SK-N-DZ (cell line): ENCODE measurements at regions not wholly inside any gene's neighbourhood (a gene's known extent, or its start where the extent isn't known, plus 50 kb on each side); places are given as distances from the start of the nearest gene placed in this dataset.

Experiments
- DNase-seq: peaks from one replicate; pipeline ENCODE4 v3.0.0-alpha.2; 2015; ENCODE audit warnings: low spot score

DNA sequence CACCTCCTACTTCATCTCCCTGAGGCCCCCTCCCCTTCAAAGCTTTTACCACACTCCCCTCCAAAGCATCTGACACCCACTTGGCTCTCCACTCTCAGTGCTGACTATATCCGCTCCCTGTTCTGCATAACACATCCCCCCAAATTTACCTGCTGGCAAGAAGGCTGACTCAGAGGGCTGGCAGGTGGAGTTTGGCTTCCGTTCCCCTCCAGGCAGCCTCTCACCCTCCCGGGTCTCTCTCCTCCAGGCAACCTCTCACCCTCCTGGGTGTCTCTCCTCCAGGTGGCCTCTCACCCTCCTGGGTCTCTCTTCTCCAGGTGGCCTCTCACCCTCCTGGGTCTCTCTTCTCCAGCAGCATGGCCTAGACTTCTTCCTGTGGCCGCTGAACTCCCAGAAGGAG lies 562.1 kb downstream of the NPHP4 start:
- no peak for DNase-seq

DNA sequence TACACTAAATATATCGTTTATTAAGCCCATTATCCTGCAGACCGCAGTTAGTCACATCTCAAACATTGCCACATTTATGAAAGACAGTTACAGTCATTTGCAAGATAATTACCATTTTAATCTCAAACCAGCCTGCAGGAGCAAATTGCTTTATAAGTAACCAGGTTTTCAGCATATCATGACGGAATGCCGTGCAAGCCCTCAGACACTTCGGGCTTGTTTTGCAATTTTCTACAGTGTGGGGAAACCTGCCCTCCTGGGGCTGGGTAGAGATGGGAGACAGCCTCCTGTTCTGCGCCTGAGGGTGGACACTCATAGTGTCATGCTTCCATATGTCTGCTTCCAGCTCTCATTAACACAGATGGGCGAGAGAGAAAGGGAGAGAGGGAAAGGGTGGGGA lies 563.9 kb downstream of the NPHP4 start:
- DNase-seq, result no peak

DNA sequence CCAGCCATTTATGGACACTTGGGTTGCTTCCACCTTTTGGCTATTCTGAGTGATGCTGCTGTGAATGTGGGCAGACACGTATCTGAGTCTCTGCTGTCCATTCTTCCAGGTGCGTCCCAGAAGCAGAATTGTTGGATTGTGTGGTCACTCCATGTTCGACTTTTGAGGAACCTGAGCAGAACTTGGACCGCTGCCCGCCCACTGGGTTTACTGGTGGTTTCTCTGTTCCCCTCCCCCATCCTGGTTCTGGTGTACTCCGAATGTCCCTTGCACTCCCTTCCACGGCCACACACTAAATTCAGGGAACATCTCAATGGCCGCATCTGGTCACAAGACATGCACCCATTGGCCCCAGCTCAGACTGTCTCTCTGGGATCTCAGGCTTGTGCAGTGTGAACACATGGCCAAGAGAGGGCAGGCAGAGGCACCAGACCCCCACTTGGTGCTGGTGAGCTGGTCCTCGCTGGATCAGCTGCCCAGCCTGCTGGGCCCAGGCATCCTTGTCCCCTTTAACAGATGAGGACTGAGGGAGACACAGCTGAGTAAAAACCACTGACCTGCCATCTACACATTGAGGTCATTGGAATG lies 565.1 kb downstream of the NPHP4 start:
- no peak for DNase-seq

DNA sequence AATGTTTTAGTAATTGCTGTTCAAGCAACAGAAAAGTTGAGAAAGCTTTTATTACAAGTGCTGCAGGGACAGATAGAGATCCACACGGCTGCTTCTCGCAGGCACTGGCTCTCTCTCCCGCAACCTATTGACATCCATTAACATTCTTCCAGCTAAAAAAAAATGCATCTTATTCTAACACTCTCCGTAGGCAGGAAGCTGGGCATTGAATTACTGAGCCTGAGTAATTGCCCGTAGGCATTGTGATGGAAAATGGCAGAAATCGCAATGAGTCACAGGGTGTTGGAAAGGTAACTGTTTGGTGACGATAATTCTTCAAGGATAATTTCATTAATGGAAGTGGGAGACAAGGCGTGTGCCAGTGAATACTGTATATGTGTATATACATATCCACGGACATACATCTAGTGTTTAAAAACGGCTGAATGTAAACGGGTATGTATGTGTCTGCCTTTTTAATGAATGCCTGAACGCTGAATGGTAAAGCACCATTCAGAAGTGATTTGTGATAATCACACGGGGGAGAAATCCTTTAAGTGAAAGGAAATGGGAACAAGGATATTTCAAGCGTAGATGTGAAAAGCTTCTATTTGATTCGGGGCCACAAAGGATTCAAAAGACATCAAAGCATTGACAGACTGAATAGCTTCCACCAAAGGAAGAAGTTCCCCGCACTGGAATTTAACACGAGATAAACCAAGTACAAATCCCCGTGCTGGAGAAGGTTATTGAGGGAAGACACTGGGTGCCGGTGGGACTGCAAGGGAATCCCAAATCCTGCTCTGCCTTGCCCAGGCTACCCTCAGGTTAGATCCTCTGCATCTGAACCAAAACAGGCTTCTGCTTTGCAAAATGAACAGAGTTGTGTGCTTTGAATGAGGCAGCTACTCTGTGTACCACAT lies 567.2 kb downstream of the NPHP4 start:
- DNase-seq, result no peak

DNA sequence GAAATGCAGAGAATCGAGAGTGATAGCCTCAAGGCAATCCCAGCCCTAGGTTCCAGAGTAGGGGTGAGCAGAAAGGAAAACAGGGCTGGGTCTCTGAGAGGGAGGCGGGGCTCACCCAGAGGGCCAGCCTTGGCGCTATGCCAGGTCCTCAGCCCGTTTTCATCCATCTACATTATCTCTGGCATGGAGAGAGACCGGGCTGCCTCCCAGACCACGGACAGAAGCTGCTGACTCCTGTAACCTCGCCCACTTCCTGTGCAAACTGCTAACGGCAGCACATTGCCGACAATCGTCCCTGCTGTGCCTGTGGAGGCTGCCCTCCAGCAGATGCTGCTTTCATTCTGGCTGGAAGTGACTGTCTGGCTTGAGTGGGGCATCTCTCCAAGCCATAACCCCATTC lies 569.1 kb downstream of the NPHP4 start:
- peak; percentile 51 for DNase-seq

DNA sequence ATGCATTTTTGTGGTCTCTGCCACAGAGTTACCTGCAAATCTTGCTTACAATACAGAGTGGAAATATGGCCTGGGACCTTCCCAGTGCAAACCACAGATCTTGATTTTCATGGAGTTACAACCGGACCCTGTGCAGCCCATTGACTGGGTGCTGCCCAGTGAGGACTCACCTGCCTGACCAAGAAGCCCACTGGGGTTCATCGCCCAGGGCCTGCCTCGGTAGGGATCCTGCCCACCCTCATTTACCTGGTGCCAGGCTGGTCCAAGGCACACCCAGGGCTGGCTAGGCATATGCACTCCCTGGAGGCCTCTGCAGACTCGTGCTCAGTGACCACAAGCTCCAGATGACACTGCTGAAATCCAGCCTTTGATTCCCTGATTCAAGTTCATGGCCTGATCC lies 572.7 kb downstream of the NPHP4 start:
- no peak for DNase-seq

DNA sequence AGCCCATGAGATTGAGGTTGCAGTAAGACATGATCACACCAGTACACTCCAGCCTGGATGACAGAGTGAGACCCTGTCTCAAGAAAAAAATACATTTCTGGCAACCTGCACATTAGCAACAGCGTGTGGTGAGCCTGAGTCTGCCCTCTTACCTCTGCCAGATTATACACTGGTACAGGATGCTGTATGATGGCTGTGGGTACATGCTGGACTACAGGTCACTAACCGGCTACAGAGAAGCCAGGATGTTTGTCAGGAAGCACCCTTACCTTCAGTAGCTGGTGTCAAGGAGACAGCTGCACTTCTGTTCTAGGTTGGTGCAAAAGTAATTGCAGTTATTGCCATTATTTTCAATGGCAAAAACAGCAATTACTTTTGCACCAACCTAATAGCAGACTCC lies 575.7 kb downstream of the NPHP4 start:
- no peak for DNase-seq

DNA sequence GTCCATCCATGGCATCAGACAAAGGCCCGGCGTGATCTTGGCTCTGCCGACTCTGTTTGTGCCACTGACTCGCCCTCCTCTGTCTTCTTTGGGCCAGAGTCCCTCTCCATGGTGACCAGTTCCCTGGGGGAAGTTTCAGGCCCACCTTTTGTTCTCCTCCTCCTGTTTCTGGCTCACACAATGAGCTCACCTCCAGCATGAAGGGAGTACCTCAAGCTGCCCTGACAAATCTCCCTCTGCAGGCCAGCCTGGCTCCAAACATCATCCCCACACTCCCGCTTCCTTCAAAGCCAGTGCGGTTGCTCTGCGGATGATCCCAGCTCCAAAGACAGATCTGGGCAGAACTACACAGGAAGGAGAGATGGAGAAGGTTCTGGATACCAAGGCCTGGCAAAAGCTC lies 576.6 kb downstream of the NPHP4 start:
- no peak for DNase-seq

DNA sequence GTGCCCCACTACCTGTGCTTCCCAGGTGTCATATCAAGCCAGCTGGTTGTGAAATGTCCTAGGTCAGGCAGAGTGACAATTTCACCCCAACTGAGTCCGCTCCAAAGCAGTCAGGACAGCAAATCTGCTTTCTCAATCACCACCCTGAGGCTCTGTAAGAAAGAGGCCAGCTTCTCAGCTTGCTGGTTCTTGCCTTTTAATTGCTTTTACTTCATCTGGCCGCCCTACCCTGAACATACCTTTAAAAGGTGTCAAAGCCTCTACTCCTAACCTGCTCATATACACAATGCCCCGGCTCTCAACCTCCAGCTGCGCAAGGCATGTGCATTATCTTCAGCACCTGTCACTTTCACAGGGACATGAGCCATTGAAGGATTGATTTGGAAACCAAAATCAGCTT lies 581.6 kb downstream of the NPHP4 start:
- no peak for DNase-seq

DNA sequence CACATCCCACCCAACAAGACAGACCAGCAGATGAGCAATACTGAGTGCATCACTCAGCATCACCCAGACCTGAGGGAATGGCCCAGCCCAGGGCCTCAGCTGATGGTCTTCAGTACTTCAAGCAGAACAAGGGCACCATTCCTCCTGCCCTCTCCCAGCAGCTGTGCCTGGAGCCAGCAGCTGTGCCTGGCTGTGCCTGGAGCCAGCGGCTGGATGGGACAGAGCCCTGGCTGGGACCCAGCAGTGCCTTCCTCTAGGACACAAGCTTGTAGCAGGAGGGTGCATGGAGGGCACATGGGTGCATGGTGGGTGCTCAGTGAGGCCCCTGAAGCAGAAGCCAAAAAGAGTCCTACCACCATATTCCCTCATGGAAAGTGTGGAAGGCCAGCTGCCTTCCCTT lies 583.8 kb downstream of the NPHP4 start:
- DNase-seq, result no peak

DNA sequence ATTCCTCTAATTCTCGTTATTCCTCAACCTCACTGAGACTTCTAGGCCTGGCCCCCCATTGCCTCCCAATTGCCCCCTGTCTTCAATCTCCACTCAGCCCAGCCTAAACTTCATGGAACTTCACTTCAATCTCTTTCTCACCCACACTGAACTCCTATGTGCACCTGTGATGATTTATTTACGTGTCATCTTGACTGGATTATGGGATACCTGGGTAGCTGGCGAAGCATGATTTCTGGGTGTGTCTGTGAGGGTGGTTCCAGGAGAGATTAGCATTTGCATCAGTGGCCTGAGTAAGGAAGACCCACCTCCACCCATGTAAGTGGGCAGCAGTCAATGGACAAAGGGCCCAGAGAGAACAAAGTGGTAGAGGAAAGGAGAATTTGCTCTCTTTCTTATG lies 587.0 kb downstream of the NPHP4 start:
- no peak for DNase-seq

DNA sequence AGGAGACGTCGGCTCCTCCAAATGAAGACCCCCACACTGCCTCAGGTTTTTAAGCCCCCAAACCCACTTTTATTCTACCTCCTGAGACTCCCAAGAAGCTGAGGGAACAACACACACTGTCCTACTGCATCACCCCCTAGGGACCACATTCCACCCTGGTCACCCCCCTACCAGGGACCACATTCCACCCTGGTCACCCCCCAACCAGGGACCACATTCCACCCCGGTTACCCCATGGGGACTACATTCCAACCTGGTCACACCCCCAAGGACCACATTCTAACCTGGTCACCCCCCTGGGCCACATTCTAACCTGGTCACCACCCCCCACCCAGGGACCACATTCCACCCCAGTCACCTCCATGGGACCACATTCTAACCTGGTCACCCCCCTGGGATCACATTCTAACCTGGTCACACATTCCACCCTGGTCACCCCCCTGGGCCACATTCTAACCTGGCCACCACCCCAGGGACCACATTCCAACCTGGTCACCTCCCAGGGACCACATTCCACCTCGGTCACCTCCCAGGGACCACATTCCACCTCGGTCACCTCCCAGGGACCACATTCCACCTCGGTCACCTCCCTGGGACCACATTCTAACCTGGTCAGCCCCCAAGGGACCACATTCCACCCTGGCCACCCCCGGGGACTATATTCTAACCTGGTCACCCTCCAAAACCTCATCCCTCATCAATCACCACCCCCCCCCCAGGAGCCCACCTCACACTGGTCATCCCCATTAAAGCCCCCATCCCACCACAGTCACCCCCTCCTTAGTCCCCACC lies 587.6 kb downstream of the NPHP4 start:
- no peak for DNase-seq

DNA sequence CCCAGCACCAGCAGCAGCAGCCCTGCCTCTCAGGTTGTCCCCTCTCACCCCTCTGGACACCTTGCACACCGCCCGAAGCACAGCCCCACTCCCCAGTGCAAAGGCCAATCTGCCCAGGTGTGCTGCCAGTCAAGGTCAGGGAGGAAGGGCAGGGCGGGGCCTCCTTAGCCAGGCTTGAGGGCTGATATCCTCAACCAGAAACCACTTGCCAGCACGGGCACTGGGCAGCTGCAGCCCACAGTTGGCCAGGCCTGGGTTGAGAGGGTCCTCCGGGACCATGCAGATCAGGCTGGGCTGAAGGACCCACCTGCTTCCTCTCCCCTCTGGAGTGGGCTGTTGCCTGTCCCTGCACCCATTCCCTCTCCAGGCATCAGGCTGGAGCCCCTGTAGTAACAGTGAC lies 588.3 kb downstream of the NPHP4 start:
- no peak for DNase-seq

DNA sequence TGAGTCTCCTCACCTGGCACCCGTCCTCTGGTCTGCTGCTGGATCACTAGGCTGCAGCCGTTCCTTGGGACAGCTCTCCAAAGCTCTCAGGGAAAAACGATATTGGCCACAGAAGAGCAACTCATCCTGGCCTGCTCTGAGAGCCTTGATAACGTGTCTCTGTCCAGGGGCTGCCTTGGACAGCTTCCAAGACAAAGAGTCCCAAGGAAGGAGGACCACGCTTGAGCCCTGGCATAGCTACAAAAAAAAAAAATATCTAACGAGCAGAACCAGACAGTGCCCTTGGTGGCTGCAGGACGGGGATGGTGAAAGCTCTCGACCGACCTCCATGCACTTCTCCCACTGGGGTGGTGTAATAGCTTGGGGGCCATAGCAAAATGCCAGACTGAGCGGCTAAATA lies 589.6 kb downstream of the NPHP4 start:
- no peak for DNase-seq

DNA sequence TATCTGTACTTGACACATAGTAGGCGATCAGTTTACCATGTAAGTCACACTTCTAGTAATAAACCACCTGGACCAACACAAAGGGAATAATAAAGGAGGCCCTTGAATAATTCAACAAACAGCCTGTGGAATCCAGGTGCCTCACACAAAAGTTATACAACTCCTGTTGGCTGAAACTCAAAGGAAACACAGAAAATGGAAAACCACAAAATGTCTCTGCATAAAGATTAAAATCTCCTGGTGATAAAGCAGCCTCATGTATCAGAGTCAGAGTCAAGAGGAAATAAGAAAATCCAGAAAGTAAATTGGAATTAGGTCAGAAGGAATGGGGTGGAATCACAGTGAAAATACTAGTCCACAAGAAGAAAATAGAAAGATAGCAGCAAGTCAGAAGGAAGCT lies 592.5 kb downstream of the NPHP4 start:
- no peak for DNase-seq

DNA sequence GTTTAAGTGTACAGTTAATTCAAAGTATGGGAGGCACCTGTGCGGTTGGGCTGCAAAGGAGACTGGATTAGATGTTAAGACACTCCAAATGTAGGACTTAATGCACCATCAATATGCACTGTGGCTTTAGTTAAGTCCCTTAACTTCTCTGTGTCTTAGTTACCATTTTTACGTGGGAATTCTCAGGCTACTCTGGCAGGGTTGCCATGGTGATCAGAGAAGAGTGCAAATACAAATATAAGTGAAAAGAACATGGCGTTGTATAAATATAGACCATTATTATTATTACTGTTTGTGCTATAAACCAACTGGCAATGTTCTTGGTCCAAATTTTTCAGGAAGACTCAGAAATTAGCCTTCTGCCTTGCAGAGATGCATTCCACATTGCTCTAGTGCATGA lies 595.6 kb downstream of the NPHP4 start:
- DNase-seq, result no peak

DNA sequence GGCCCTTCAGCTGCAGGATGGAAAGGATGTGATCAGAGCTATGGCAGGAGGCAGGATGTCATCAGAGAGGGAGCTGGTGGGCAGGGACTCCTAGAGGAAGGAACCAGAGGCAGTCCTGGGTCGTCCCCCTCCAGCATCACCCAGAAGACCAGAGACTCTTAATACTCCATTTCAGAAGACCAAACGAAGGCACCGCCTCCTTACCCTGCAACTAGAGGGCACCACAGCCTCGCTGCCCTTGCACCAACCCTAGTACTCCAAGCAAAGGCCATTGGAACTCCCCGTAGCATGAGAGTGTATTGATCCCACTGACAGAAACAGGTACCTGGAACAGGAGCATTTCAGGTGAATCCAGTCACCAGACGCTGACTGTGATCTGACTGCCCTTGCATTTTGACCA lies 598.1 kb downstream of the NPHP4 start:
- no peak for DNase-seq

DNA sequence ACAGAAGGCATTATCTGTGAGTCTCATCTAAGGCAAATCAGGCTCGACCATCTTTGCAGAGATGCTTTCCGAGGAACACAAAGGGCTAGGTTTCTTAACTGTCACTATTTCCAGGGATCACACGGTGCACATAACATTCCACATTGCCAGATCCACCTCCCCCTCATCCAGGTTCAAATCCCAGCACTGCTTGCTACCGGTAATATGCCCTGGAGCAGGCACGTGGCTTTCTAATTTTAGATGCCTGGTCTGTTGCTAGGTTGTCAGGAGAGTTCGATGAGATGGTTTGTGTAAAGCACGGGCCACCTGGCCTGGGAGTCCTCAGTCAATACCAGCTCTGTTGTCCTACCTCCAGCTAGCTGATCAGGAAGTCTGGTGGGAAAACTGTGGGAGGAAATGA lies 598.6 kb downstream of the NPHP4 start:
- no peak for DNase-seq

DNA sequence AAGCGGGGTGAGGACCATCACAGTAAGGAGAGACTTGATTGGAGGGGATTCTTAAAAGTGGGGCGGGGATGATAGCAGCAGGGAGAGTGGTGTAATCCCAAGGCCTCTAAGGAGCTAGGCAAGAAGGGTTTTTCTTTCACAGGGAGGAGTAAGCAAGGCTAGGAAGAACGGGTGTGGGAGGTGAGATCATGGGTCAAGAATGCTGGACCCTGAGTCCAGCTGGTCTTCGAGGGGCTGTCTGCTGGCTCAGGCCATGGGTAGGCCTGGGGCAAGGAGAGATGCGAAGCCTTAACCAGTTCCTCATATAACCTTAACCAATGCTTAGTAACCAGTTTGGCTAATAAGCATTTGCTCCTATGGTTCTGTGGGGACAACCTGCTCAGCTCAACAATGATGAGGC lies 599.1 kb downstream of the NPHP4 start:
- no peak for DNase-seq

DNA sequence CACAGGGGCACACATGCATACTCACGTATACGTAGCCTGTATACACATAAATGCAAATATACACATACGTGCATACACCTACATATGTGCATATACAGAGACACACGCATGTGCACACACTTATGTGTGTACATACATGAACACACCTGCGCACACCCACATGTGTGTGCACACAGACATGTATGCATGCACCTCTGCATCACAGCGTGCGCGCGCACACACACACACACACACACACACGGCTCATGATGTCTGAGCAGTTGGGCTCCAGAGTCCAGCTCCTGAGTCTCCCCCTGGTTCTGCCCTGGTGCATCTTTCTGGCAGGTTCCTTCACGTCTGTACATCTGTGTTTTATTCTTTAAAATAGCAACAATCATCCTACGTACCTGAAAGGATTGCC lies 600.5 kb downstream of the NPHP4 start:
- no peak for DNase-seq

DNA sequence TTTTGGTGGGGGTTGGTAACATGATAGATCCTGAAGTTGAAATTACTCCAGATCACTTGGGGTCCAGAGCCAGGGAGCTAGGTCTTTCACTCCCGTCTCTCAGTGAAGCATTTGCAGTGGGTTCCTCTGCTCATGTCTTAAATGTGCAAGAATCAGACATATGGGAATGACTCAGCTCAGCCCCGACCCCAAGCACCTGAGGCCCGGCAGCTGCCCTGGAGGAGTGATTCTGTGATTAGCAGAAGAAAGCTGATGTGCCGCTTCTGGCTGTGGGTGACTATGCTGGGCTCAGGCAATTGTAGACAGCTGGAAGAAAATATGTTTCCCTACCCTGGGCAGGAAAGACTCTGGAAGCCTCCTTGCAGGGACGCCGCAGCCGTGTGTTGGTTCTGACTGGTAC lies 601.7 kb downstream of the NPHP4 start:
- no peak for DNase-seq

DNA sequence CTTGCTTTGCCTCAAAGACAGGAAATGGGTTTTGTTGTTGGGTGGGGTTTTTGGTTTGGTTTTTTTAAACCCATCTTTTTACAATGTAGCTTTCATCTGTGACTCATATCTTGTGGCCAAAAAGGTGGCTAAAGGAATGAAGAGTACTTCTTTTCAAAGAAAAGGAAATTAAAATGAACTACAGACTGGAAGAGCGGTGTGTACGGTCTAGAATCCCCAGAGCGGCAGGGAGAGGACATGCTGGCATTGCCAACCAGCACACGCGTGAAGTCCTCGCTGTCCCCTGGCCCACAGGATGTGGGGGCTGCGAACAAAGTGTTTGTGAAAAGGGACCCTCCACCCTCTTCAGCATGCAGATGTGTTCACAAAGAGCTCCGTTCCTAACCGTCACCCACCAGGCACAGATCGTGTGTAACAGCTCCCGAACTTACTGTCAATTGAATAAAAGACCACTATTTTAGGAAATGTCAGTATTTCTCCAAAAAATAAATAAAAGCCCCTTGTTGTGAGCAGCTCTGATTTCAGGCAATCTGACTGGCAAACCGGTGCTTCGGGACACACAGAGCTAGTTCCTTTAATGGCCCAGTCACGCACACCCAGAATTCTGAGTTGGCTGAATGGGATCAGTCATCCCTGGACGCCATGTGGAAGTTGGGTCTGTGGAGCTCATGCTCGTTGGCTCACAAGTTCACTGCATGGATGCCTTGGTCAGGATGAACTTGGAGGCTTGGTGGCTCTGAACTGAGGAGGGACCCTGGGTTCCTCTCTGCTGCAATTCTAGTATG lies 602.9 kb downstream of the NPHP4 start:
- DNase-seq, result no peak
